CD4-positive, alpha-beta T cell treated with Interleukin-4 for 4 hours (primary cell): ENCODE measurements at regions not wholly inside any gene's neighbourhood (a gene's known extent, or its start where the extent isn't known, plus 50 kb on each side); places are given as distances from the start of the nearest gene placed in this dataset.
"Not testable (repeated sequence)": the region's sequence is repeated elsewhere in the genome, so short reads cannot be mapped to it uniquely, and the experiment has no call there.

Experiments used
- DNase-seq: peaks from one replicate; pipeline ENCODE4 v3.0.0-alpha.2; 2020

DNA sequence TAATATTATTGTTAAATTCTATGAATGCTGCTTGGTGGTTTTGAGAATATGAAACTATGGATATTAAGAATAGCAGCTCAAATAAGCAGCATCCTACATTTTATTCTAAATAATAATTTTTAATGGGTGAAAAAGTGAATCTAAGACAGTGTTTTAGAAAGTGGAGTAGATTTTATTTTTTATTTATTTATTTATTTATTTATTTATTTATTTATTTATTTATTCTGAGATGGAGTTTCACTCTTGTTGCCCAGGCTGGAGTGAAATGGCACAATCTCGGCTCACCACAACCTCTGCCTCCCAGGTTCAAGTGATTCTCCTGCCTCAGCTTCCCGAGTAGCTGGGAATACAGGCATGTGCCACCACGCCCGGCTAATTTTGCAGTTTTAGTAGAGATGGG lies 1199.4 kb downstream of the EPHA7 start:
- DNase-seq: not testable (repeated sequence)

DNA sequence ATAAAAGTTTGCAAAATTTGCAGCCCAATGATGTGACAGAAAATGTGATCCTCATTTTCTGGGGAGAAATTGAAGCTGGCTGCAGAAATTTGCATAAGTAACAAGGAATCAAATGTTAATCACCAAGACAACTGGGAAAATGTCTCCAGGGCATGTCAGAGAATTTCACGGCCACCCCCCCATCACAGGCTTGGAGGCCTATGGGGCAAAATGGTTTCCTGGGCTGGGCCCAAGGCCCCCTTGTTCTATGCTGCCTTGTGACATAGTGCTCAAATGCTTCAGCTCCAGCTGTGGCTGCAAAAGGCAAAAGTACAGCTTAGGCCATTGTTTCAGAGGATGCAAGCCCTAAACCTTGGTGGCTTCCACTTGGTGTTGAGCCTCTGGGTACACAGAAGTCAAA lies 1202.6 kb downstream of the EPHA7 start:
- DNase-seq: no peak

GRCh38 chr6:92201618-92202017 lies 1217.7 kb downstream of the EPHA7 start:
- no peak for DNase-seq

DNA sequence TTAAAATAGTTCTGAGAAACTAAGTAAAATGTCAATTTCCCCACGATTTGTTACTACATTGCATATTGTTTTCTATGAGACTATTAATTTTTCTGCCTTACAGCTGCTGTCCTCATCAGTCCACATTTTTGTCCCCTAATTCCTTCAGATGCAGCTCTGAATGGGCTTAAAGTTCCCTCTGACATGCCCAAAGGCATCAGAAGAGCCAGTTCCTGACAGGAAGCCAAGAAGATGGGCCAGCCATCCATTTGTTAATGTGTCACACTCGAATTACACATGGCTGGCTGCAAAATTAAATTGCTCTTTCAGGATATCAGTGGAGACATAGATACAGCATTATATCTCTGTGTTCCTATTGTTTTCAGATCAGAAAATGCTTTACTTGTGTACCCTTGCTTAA lies 1223.0 kb downstream of the EPHA7 start:
- DNase-seq: no peak

DNA sequence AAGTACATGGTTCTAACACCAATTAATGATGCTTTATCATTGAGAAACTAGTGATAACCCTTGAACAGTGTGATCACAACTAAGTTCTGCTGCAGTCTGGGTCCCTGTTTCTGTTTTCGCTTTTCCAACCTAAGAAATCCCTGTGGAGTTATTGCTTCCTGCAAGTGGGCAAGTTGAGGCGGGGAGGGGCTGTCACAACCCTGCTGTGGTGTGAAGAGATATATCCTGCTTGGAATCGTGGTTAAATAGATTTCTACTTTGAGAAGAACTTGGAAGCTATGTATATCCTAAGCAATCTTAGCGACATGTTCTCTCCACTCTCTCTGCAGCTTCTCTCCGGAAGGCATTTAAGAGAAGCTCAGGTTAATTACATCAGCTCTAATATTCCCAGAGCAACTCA lies 1223.6 kb downstream of the EPHA7 start:
- DNase-seq: no peak

GRCh38 chr6:92188016-92188415 lies 1231.3 kb downstream of the EPHA7 start:
- no peak for DNase-seq

GRCh38 chr6:92184933-92185332 lies 1234.4 kb downstream of the EPHA7 start:
- DNase-seq: no peak

DNA sequence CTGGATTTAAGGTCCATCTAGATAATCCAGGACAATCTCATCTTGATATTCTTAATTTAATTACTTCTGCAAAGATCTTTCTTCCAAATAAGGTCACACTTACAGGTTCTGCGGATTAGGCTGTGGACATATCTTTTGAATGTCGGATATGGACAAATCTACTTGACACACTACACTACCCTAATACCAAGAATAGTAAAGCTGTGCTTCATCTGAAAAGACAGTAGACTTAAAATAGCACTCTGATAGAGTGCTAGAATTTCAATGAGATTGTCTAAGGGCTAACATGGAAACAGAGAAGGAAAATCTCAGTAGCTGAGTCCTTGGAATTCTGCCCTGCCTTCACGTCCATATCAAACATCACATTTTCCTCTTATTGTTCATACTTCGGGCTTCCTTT lies 1238.0 kb downstream of the EPHA7 start:
- no peak for DNase-seq

- DNase-seq: no peak
These were observed 1239.3 kb downstream of the EPHA7 start for GRCh38 chr6:92180090-92180489.

- no peak for DNase-seq
These were observed 1242.7 kb downstream of the EPHA7 start for GRCh38 chr6:92176666-92177065.

- DNase-seq: no peak
These were observed 1244.8 kb downstream of the EPHA7 start for GRCh38 chr6:92174398-92175073.

GRCh38 chr6:92169506-92169905 lies 1249.9 kb downstream of the EPHA7 start:
- no peak for DNase-seq

GRCh38 chr6:92166666-92167065 lies 1252.7 kb downstream of the EPHA7 start:
- DNase-seq: no peak

DNA sequence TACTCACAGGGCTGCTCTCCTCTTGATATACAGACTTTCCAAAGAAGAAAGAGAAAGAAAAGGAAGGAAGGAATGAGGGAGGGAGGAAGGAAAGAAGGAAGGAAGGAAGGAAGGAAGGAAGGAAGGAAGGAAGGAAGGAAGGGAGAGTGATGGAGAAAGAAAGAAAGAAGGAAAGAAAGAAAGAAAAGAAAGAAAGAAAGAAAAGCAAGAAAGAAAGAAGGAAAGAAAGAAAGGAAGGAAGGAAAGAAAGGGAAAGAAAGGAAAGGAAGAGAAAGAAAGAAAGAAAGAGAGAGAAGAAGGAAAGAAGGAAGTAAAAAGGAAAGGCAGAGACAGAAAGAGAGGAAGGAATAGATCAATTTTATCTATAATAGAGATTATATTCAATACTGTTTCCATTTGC lies 1257.4 kb downstream of the EPHA7 start:
- no peak for DNase-seq

- DNase-seq: no peak
These were observed 1259.1 kb downstream of the EPHA7 start for GRCh38 chr6:92160226-92160625.

DNA sequence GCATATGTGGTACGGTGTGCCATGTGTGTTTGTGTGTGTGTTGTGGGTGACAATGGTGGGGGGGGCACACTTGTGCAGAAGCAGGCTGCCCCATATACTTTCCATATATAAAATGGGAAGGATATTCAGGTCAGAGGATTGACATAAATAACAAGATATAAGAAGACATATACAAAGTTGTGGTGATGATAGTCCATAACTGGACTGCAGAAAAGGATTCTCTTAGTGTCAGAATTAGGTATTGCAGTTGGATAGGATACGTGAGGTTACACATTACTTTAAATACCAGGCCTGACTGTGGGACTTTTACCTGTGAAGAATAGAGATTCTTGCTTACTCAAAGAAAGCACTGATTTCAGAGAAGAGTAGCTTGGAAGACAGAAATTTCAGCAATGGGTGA lies 1260.3 kb downstream of the EPHA7 start:
- DNase-seq: no peak

GRCh38 chr6:92150553-92150952 lies 1268.8 kb downstream of the EPHA7 start:
- no peak for DNase-seq

DNA sequence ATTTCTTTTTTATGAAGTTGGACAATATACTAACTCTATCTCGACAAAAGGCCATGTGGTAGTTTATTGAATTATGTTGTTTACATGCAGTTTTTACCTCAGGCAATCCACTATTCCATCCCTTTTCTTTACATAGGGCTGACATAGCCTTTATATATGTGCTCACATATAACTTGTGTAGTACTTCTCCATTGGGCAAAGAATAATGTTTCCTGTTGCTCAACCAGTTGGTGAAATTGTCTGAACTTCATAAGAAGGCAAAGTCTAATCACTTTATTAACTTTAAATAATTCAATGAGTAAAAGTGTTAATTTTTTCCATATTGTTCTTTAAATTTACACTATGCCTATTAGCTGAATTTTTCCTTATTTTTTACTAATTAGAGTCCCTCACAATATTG lies 1272.1 kb downstream of the EPHA7 start:
- DNase-seq: no peak

GRCh38 chr6:92139601-92140000 lies 1279.8 kb downstream of the EPHA7 start:
- no peak for DNase-seq

DNA sequence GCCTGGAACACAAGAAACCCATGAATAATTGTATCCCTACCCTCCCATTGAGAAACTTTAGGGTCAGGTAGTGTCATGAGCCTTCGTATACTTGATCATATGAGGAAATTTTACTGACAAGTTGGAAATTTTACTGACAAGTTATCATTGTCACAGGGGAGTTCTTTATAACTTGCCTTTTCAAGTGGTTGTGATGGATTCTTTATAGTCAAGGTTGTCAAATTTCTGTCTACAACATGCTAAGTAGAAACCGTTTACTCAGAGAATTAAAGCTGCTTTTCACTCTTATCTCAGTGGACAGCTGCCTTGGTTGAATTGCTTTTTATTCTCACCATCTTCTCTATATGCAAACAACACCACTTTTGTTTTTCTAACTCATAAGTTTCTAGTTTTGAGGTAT lies 1286.4 kb downstream of the EPHA7 start:
- no peak for DNase-seq

DNA sequence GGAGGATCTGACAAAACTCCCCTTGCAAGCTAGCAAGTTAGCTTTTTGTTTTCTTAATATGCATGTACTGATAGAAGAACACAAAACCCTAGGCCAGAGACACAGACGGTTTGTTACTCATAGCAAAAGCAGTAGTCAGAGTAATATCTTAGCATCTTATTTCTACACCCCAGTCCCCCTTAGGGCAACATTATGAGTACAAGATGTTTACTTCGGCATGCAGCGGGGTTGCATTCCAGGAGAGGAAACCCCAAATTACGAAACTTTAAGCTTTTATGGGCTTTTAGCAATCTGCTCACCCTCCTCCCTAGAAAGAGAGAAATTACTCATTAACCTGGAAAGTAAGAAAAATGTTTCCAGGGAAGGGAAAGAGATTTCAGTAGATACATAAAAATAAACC lies 1286.9 kb downstream of the EPHA7 start:
- DNase-seq: no peak

- no peak for DNase-seq
These were observed 1288.4 kb downstream of the EPHA7 start for GRCh38 chr6:92130944-92131343.

DNA sequence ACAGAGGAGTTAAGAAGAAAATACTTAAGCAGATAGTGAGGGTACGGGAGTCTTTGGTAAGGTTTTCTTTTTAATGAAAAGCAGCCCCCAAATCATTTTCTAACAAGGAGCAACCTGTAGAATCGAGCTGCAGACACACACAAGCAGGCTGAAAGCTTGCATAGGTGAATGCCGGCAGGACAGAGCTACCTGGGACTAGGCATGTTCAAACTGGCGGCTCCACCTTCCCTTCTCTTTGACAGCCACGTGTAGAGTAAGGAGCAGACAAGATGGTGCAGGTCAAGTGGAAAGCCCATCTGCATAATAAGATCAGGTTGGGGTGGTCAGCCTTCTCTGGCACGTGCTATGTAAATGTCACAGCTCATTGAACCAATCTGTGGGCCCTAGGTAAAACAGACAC lies 1292.4 kb downstream of the EPHA7 start:
- no peak for DNase-seq

DNA sequence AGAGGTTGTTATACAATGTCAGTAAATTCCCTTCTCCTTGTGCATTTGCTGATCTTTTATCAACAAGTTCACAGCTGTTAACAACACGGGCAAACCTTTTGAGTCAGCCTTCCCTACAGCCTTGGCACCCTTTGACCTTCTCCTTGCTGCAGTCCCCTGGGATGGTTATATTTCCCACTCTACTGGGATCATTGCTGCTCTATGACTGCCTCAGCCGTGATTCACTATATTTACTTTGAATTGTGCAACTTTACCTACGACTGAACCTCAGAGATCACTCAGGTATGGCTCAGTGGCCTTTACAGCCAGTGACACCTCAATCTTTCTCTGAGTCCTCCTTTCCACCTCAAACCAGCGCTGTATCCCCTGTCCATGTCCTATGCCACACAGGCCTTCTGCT lies 1293.3 kb downstream of the EPHA7 start:
- no peak for DNase-seq

GRCh38 chr6:92125681-92126080 lies 1293.7 kb downstream of the EPHA7 start:
- DNase-seq: no peak

DNA sequence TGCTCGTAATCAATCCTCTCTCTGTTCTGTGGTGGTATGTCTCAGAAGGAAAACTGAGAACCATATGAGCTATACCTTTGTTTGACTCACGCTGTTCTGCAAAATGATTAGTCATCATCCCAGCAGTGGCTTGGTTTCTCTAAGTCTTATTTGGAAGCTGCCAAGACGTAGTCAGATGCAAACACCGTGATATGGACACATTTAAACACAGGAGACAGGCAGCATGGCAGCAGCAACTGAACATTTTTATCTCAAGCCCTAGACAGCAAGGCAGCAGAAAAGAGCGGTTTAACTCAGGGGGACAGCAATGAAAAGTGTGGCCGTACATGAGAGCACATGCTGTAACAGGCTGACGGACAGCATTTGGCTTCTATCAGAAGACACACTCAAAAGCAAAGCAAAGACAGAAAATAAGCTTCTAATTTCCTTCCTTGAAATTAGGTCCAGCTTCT lies 1295.1 kb downstream of the EPHA7 start:
- DNase-seq: no peak
